22Rv1 (cell line): ENCODE measurements at regions not wholly inside any gene's neighbourhood (a gene's known extent, or its start where the extent isn't known, plus 50 kb on each side); places are given as distances from the start of the nearest gene placed in this dataset.
"Not testable (repeated sequence)": the region's sequence is repeated elsewhere in the genome, so short reads cannot be mapped to it uniquely, and the experiment has no call there.

ENCODE experiments used
- H3K27ac ChIP-seq: fragments of 450-650 bp; 2 replicates; pipeline ENCODE4 v1.5.1; 2017
- CTCF ChIP-seq: fragments of 450-650 bp; IDR thresholded peaks from 2 replicates; pipeline ENCODE4 v1.5.1; 2017; ENCODE audit warnings: mild to moderate bottlenecking
- ZFX ChIP-seq: fragments of 450-650 bp; IDR thresholded peaks from 2 replicates; pipeline ENCODE4 v1.6.1; 2017; ENCODE audit warnings: antibody characterized with exemption, borderline replicate concordance

- TF ChIP-seq ZFX, result no peak
- no peak for TF ChIP-seq CTCF
- no peak overlapping the region for H3K27ac ChIP-seq
Measured at GRCh38 chr14:29392287-29392686, 535.4 kb downstream of the PRKD1 start.

- H3K27ac ChIP-seq, result no peak overlapping the region
- TF ChIP-seq CTCF, result no peak
Measured at GRCh38 chr14:29403091-29403490, 524.6 kb downstream of the PRKD1 start.

GRCh38 chr14:29410581-29410980, 517.1 kb downstream of the PRKD1 start:
- TF ChIP-seq ZFX, result no peak
- no peak for TF ChIP-seq CTCF
- H3K27ac ChIP-seq, result no peak overlapping the region

GRCh38 chr14:29414931-29415330, 512.7 kb downstream of the PRKD1 start:
- H3K27ac ChIP-seq, result not testable (repeated sequence)

GRCh38 chr14:29419736-29420135, 507.9 kb downstream of the PRKD1 start:
- TF ChIP-seq ZFX (no peak), CTCF (no peak)
- no peak overlapping the region for H3K27ac ChIP-seq

- H3K27ac ChIP-seq, result no peak overlapping the region
- TF ChIP-seq CTCF (no peak), ZFX (no peak)
Measured at GRCh38 chr14:29421156-29421728, 506.4 kb downstream of the PRKD1 start.

- TF ChIP-seq CTCF (no peak), ZFX (no peak)
- no peak overlapping the region for H3K27ac ChIP-seq
Measured at GRCh38 chr14:29425705-29426482, 501.8 kb downstream of the PRKD1 start.

GRCh38 chr14:29442696-29443095, 485.0 kb downstream of the PRKD1 start:
- TF ChIP-seq ZFX (no peak), CTCF (no peak)
- no peak overlapping the region for H3K27ac ChIP-seq
